Panc1 (cell line): ENCODE measurements at regions not wholly inside any gene's neighbourhood (a gene's known extent, or its start where the extent isn't known, plus 50 kb on each side); places are given as distances from the start of the nearest gene placed in this dataset.

Experiments used
- ATAC-seq: fragments of 200-7000 bp; cut with Tn5 transposase; 2 replicates; pipeline ENCODE4 v1.9.1; 2020; ENCODE audit warnings: mild to moderate bottlenecking, moderate library complexity
- BruUV-seq: library from RNA; stranded (reverse); fragments of 400-500 nt; replicated peaks from 2 replicates; lab custom pipeline; 2021; lab: Mats Ljungman, UMichigan
- CTCF ChIA-PET: fragments of 300-600 bp; sonication (Branson Sonifier 250); formaldehyde crosslinking; loops from one replicate; lab custom pipeline; 2022; ENCODE audit warnings: antibody characterized with exemption; lab: Charles Lee
- POLR2A ChIA-PET: fragments of 300-600 bp; sonication (Branson Sonifier 250); formaldehyde crosslinking; loops from one replicate; lab custom pipeline; 2022; ENCODE audit warnings: antibody characterized with exemption; lab: Charles Lee
- DNase-seq: peaks from one replicate; pipeline ENCODE4 v3.0.0-alpha.2; 2010; ENCODE audit warnings: low read depth, low spot score
- H3K27ac ChIP-seq: 2 replicates; pipeline ENCODE4 v1.5.1; 2011; ENCODE audit warnings: mild to moderate bottlenecking, low read length, inconsistent platforms
- H3K27me3 ChIP-seq: fragments of 200-500 bp; sonication (Bioruptor generic); 2 replicates; pipeline ENCODE4 v1.6.0; 2014; ENCODE audit warnings: low read length, inconsistent platforms; ENCODE audit not compliant: control insufficient read depth, insufficient read depth
- H3K36me3 ChIP-seq: fragments of 200-500 bp; sonication (Bioruptor generic); 2 replicates; pipeline ENCODE4 v1.5.1; 2014; ENCODE audit warnings: inconsistent platforms, mild to moderate bottlenecking, low read length, moderate library complexity; ENCODE audit not compliant: control insufficient read depth, insufficient read depth
- H3K4me1 ChIP-seq: 2 replicates; pipeline ENCODE4 v1.5.1; 2011; ENCODE audit warnings: inconsistent platforms, mild to moderate bottlenecking, low read length, moderate library complexity; ENCODE audit not compliant: control insufficient read depth, insufficient read depth
- H3K4me3 ChIP-seq, 2 experiments: 2 replicates each; pipeline ENCODE4 v1.5.1; 2011 to 2012; ENCODE audit warnings: low read depth in 2 of 2, low read length in 2 of 2, mild to moderate bottlenecking in 2 of 2, inconsistent platforms in 1 of 2, moderate library complexity in 1 of 2
- H3K9me3 ChIP-seq: fragments of 200-500 bp; sonication (Bioruptor generic); 2 replicates; pipeline ENCODE4 v1.5.1; 2014; ENCODE audit warnings: low read depth, mild to moderate bottlenecking, inconsistent platforms, low read length, moderate library complexity; ENCODE audit not compliant: control insufficient read depth, insufficient read depth
- CTCF ChIP-seq: fragments of 450-650 bp; IDR thresholded peaks from 2 replicates; pipeline ENCODE4 v1.5.1; 2017; ENCODE audit warnings: mild to moderate bottlenecking
- POLR2AphosphoS5 ChIP-seq: IDR thresholded peaks from 2 replicates; pipeline ENCODE4 v1.6.1; 2012; ENCODE audit warnings: mild to moderate bottlenecking, low read depth, low read length, moderate library complexity
- REST ChIP-seq, 2 experiments: IDR thresholded peaks; 2 replicates each; pipeline ENCODE4 v1.6.1; 2011 to 2012; ENCODE audit warnings: low read depth in 2 of 2, control low read depth in 1 of 2, low read length in 1 of 2, mild to moderate bottlenecking in 1 of 2, moderate library complexity in 1 of 2; ENCODE audit not compliant: insufficient read depth in 1 of 2
- SIN3A ChIP-seq: IDR thresholded peaks from 2 replicates; pipeline ENCODE4 v1.6.1; 2012; ENCODE audit warnings: low read depth, mild to moderate bottlenecking, low read length, moderate library complexity, borderline replicate concordance; ENCODE audit not compliant: insufficient read depth
- TCF7L2 ChIP-seq: IDR thresholded peaks from 2 replicates; pipeline ENCODE4 v1.6.1; 2011; ENCODE audit warnings: mild to moderate bottlenecking, low read depth, low read length, inconsistent platforms
- in situ Hi-C: cut with HindIII; loops from 2 replicates; pipeline ENCODE4 v1.10.0; 2016; ENCODE audit warnings: low sequenced_read_pairs, low pct_unique_long_range_greater_than_20kb
- intact Hi-C: fragments of 100-400 bp; cut with micrococcal nuclease; formaldehyde crosslinking; loops from one replicate; pipeline ENCODE4 v1.10.0; 2022; ENCODE audit not compliant: unreplicated experiment

- Histone ChIP-seq H3K27ac (no peak overlapping the region), H3K4me1 (no peaks in the 10 kb centered on the region), H3K9me3 (no peaks in the 10 kb centered on the region), H3K36me3 (no peaks in the 10 kb centered on the region), H3K4me3 (no peak overlapping the region), H3K27me3 (no peaks in the 10 kb centered on the region)
- no peak for DNase-seq
- ATAC-seq: no peak
- TF ChIP-seq REST (IDR thresholded peaks at IDR 0.05; ENCODE audit: insufficient read depth in 1 of 2, low read depth in 2 of 2, low read length in 1 of 2) (no peak), CTCF (no peak), TCF7L2 (no peak), POLR2AphosphoS5 (no peak), SIN3A (no peak)
- CTCF ChIA-PET: no interaction called here
- in situ Hi-C loops (no loop called here), intact Hi-C loops (no loop called here)
- BruUV-seq: no TSS peak
- POLR2A ChIA-PET: interaction anchor here (0.5 kb wide), 1 partner anchor 485 kb away, joined by 3 read pairs; no protein-coding TSS in a partner anchor
Measured at GRCh38 chr3:31421314-31422048, 111.2 kb upstream of the STT3B start.

- ChIA-PET POLR2A (no interaction called here), CTCF (no interaction called here)
- in situ Hi-C loops: no loop called here
- no TSS peak for BruUV-seq
- intact Hi-C loops: no loop called here
- DNase-seq (no peak), ATAC-seq (no peak)
- Histone ChIP-seq H3K4me1 (no peaks in the 10 kb centered on the region), H3K27me3 (no peaks in the 10 kb centered on the region), H3K4me3 (no peak overlapping the region), H3K9me3 (no peaks in the 10 kb centered on the region), H3K27ac (no peak overlapping the region), H3K36me3 (no peaks in the 10 kb centered on the region)
- no peak for TF ChIP-seq REST (IDR thresholded peaks at IDR 0.05; ENCODE audit: insufficient read depth in 1 of 2, low read depth in 2 of 2, low read length in 1 of 2)
- TF ChIP-seq POLR2AphosphoS5: no peak
- no peak for TF ChIP-seq SIN3A
- TF ChIP-seq TCF7L2: no peak
- TF ChIP-seq CTCF: no peak
Measured at GRCh38 chr3:31422237-31422636, 110.5 kb upstream of the STT3B start.
